HG02885 (cell line): ENCODE measurements at regions not wholly inside any gene's neighbourhood (a gene's known extent, or its start where the extent isn't known, plus 50 kb on each side); places are given as distances from the start of the nearest gene placed in this dataset.

Experiments used
- ATAC-seq: cut with Tn5 transposase; IDR thresholded peaks from one replicate; pipeline ENCODE4 v1.9.1; 2021; ENCODE audit warnings: mild to moderate bottlenecking; ENCODE audit not compliant: unreplicated experiment, poor library complexity

DNA sequence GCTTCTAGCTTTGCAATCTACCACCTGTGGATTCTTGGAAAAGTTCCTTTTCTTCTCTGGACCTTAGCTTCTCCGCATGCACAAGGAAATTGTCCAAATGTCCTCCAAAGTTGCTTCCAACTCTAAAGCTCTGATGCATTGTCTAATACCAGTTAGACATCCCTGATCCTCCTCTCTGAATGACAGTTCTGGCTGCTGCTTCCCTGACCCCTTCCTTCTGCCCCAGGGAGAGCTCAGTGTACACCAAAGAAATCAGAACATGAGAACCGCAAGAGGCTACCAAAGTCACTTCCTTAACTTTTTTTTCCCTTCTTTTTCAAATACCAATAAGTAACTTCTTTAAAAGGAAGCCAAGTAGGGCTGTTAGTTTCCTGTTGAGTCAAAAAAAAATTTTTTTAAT is 79.7 kb upstream of the CES5A start:
- no peak for ATAC-seq

DNA sequence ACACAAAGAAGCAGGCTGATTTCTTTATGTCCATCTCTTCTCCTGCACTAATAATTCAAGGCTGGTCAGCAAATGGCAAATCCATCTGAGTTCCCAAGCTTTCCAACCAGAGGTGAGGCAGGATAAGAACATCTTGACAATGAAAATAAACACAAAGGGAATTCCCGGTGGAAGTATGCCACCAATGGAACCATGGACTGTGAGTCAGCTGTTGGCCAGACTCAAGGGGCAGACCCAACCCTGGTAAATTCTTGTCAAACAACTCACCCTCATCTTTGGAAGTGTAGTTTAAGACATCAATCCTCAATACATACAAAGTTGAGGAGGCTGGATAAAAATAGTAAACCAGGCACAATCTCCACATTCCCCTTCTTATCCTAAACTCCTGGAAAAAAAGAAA is 74.3 kb upstream of the CES5A start:
- ATAC-seq, result no peak

GRCh38 chr16:55948230-55948629 is 73.1 kb upstream of the CES5A start:
- no peak for ATAC-seq

GRCh38 chr16:55947366-55947765 is 72.2 kb upstream of the CES5A start:
- no peak for ATAC-seq

DNA sequence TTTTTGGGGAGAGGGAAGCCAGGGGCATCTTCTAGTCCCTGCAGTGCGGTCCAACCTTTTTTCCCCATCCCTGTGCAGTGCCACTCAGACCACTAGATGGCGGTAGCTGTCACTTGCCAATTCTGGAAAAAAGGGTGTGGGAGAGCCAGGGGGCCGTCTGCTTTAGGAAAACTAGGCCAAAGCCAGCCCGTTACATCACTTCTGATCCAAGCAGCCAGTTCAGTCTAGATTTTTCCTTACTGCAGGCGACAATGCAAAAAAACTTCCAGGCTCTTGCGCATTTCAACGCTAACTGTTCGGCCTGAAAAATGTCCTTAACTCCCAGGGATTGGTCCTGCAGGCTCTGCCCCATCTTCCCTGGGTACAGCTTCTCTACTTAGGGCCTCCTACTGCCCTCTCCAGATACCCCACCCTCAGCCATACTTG is 69.2 kb upstream of the CES5A start:
- peak; percentile 61 for ATAC-seq

- ATAC-seq, result no peak
Measured at GRCh38 chr16:55943267-55943666, 68.1 kb upstream of the CES5A start.

- ATAC-seq, result no peak
Measured at GRCh38 chr16:55942821-55943220, 67.6 kb upstream of the CES5A start.

GRCh38 chr16:55941552-55941951 is 66.4 kb upstream of the CES5A start:
- ATAC-seq, result no peak

DNA sequence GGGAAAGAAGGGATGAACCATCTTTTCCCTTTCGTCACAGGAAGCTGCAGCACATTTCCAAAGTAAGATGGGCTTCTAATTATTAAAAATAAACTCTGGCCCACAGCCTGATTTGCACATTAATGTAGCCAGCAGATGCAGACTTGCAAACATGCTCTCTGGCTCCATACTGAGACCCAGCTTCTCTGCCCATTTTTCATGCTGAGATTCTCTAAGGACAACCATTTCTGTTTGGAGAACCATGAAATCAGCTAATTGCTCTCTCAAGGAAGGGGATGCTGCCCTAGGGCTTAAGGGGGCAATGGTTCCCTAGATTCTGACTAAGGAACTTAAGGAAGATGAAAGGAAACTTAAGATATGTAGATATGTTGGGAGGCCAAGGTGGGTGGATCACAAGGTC is 63.0 kb upstream of the CES5A start:
- ATAC-seq, result no peak

DNA sequence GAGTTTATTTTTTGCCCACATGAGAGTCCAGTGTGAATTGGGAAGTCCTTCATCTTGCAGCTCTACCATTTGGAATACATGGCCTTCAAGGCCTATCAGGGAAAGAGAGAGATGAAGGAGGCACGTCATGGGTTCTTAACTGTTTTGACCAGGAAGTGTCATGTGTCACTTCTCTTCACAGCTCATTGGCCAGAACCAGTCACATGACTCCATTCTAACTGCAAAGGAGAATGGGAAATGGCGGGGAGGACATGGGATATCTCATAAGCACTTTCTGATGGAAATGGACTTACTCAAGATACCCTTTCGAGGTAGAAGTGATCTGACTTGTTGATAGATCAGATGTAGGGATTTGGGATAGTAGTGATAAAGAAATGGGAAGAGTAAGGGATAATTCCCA is 57.9 kb upstream of the CES5A start:
- ATAC-seq, result no peak

DNA sequence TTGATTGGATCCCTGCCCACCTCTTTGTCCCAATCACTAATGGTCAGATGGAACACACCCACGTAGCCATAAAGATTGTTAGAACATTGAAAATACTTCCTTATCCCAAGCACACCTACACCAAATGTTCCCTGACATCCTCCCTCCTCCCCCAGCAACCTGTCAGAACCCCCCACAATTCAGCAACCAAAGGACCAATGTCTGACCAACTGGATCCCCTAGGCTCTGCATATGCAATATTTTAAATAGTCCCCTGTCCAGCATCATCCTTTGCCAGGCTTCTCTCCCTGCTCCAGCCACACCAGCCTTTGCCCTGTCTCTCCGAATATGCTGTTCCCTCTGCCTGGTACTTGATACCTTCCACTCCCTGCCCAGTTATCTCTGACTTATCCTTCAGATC is 54.9 kb upstream of the CES5A start:
- ATAC-seq, result no peak

- ATAC-seq, result no peak
Measured at GRCh38 chr16:55929181-55929580, 54.0 kb upstream of the CES5A start.

GRCh38 chr16:55925242-55925641 is 50.1 kb upstream of the CES5A start:
- ATAC-seq, result no peak
